Hepatocyte (in vitro differentiated cells): ENCODE measurements at regions not wholly inside any gene's neighbourhood (a gene's known extent, or its start where the extent isn't known, plus 50 kb on each side); places are given as distances from the start of the nearest gene placed in this dataset.

Experiments used
- CTCF ChIP-seq: fragments of 200-600 bp; sonication (generic); IDR thresholded peaks from 2 replicates; pipeline ENCODE4 v1.5.1; 2016; ENCODE audit warnings: antibody characterized with exemption, mild to moderate bottlenecking; ENCODE audit not compliant: poor library complexity
- EZH2phosphoT487 ChIP-seq: fragments of 200-600 bp; sonication (generic); IDR thresholded peaks from one replicate; pipeline ENCODE4 v1.6.1; 2018; ENCODE audit warnings: antibody characterized with exemption, mild to moderate bottlenecking, low read depth, moderate library complexity; ENCODE audit not compliant: unreplicated experiment, severe bottlenecking

GRCh38 chr1:83763361-83764095 lies 235.4 kb downstream of the TTLL7 start:
- TF ChIP-seq CTCF: no peak
- TF ChIP-seq EZH2phosphoT487: no peak
